Activated CD4-positive, alpha-beta T cell treated with anti-CD3 and anti-CD28 coated beads, Interleukin-2, amount 50 U/mL, for 4 hours (primary cell): ENCODE measurements at regions not wholly inside any gene's neighbourhood (a gene's known extent, or its start where the extent isn't known, plus 50 kb on each side); places are given as distances from the start of the nearest gene placed in this dataset.
"Not testable (repeated sequence)": the region's sequence is repeated elsewhere in the genome, so short reads cannot be mapped to it uniquely, and the experiment has no call there.

Source experiments
- DNase-seq, 2 experiments: peaks; one replicate each; pipeline ENCODE4 v3.0.0-alpha.2; 2020

- DNase-seq, result not testable (repeated sequence)
These were observed 110.5 kb upstream of the NBPF19 start for GRCh38 chr1:149364188-149364981.

- DNase-seq, result not testable (repeated sequence)
These were observed 108.4 kb upstream of the NBPF19 start for GRCh38 chr1:149366402-149366801.

GRCh38 chr1:149367472-149368044 lies 107.3 kb upstream of the NBPF19 start:
- DNase-seq, result not testable (repeated sequence)

GRCh38 chr1:149368337-149368736 lies 106.5 kb upstream of the NBPF19 start:
- not testable (repeated sequence) for DNase-seq

- DNase-seq, result not testable (repeated sequence)
These were observed 105.8 kb upstream of the NBPF19 start for GRCh38 chr1:149369081-149369480.

GRCh38 chr1:149371955-149372354 lies 102.9 kb upstream of the NBPF19 start:
- not testable (repeated sequence) for DNase-seq

- not testable (repeated sequence) for DNase-seq
These were observed 96.4 kb upstream of the NBPF19 start for GRCh38 chr1:149378462-149378861.

GRCh38 chr1:149390173-149390926 lies 84.5 kb upstream of the NBPF19 start:
- peak; percentile 28 to 40 for DNase-seq

GRCh38 chr1:149390931-149391330 lies 83.9 kb upstream of the NBPF19 start:
- DNase-seq, result not testable (repeated sequence)

- DNase-seq, result peak; percentile 55 to 63
These were observed 79.0 kb upstream of the NBPF19 start for GRCh38 chr1:149395802-149396201.

- DNase-seq, result not testable (repeated sequence)
These were observed 76.3 kb upstream of the NBPF19 start for GRCh38 chr1:149398527-149398926.

GRCh38 chr1:149408404-149408803 lies 66.4 kb upstream of the NBPF19 start:
- DNase-seq, result not testable (repeated sequence)

GRCh38 chr1:149415373-149415772 lies 59.5 kb upstream of the NBPF19 start:
- not testable (repeated sequence) for DNase-seq

GRCh38 chr1:149418782-149419181 lies 56.1 kb upstream of the NBPF19 start:
- not testable (repeated sequence) for DNase-seq

- DNase-seq, result not testable (repeated sequence)
These were observed 51.7 kb upstream of the NBPF19 start for GRCh38 chr1:149423122-149423521.
